Iris pigment epithelial cell (primary cell): ENCODE measurements at regions not wholly inside any gene's neighbourhood (a gene's known extent, or its start where the extent isn't known, plus 50 kb on each side); places are given as distances from the start of the nearest gene placed in this dataset.
A peak's percentile ranks its signal among the peaks of the same experiment; 100 is the strongest.

ENCODE experiments used
- DNase-seq: peaks from one replicate; pipeline ENCODE4 v3.0.0-alpha.2; 2011; ENCODE audit warnings: low read depth

GRCh38 chr4:31058656-31059055 lies 338.5 kb downstream of the PCDH7 start:
- no peak for DNase-seq

GRCh38 chr4:31059753-31060522 lies 339.8 kb downstream of the PCDH7 start:
- peak; percentile 28 for DNase-seq

GRCh38 chr4:31065086-31065485 lies 344.9 kb downstream of the PCDH7 start:
- no peak for DNase-seq

GRCh38 chr4:31068257-31069075 lies 348.3 kb downstream of the PCDH7 start:
- no peak for DNase-seq

- no peak for DNase-seq
Measured at GRCh38 chr4:31069151-31069550, 349.0 kb downstream of the PCDH7 start.

GRCh38 chr4:31071508-31072486 lies 351.6 kb downstream of the PCDH7 start:
- peak; percentile 41 for DNase-seq

GRCh38 chr4:31075969-31076368 lies 355.8 kb downstream of the PCDH7 start:
- DNase-seq = no peak

GRCh38 chr4:31078661-31079060 lies 358.5 kb downstream of the PCDH7 start:
- peak; percentile 34 for DNase-seq

GRCh38 chr4:31080887-31081286 lies 360.7 kb downstream of the PCDH7 start:
- peak; percentile 54 for DNase-seq

GRCh38 chr4:31081366-31081765 lies 361.2 kb downstream of the PCDH7 start:
- peak; percentile 85 for DNase-seq

- DNase-seq = no peak
Measured at GRCh38 chr4:31083456-31083855, 363.3 kb downstream of the PCDH7 start.

- DNase-seq = no peak
Measured at GRCh38 chr4:31084806-31085416, 364.7 kb downstream of the PCDH7 start.

- DNase-seq = no peak
Measured at GRCh38 chr4:31085689-31086088, 365.5 kb downstream of the PCDH7 start.

- DNase-seq = no peak
Measured at GRCh38 chr4:31086756-31087330, 366.7 kb downstream of the PCDH7 start.

- DNase-seq = peak; percentile 85
Measured at GRCh38 chr4:31088600-31089230, 368.5 kb downstream of the PCDH7 start.

GRCh38 chr4:31089815-31090214 lies 369.6 kb downstream of the PCDH7 start:
- DNase-seq = peak; percentile 89

- DNase-seq = no peak
Measured at GRCh38 chr4:31094474-31094873, 374.3 kb downstream of the PCDH7 start.

GRCh38 chr4:31097999-31098398 lies 377.8 kb downstream of the PCDH7 start:
- no peak for DNase-seq

GRCh38 chr4:31100536-31100935 lies 380.4 kb downstream of the PCDH7 start:
- DNase-seq = peak; percentile 50

- peak; percentile 44 for DNase-seq
Measured at GRCh38 chr4:31104043-31104442, 383.9 kb downstream of the PCDH7 start.

GRCh38 chr4:31104577-31104976 lies 384.4 kb downstream of the PCDH7 start:
- DNase-seq = no peak
